ENCODE measurements at regions not wholly inside any gene's neighbourhood (a gene's known extent, or its start where the extent isn't known, plus 50 kb on each side); places are given as distances from the start of the nearest gene placed in this dataset.

DNA sequence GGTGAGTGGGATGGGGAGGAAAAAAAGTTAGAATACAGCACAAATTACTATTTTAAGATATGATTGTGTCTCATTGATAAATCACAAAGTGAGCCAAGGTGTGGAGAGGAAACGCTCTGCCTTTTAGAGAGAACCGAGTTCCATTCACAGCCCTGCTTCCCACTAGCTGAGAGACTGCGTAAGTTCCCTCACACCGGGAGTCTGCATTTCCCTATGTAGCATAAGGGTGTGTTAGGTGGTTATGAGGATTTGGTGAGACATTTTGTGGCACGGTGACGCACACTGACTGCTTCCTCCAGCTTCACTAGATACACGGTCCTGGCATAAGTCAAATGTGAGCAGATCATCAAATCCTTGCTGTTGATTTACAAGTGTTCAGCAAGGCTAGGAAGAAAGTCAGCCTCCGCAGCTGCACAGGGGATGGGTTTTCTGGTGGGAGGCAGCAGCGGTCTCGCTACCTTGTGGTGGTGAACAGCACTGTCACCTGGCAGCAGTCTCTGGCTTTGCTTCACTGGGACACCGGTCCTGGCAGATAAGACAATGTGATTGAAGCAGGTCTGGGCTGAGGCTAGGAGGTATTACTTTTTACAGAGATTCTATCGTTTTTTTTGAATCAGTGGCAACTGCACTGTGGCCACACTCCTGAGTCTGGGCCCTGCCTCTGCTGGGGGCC is 312.2 kb upstream of the B3GAT1 start:
- TF ChIP-seq, protein P1, sequence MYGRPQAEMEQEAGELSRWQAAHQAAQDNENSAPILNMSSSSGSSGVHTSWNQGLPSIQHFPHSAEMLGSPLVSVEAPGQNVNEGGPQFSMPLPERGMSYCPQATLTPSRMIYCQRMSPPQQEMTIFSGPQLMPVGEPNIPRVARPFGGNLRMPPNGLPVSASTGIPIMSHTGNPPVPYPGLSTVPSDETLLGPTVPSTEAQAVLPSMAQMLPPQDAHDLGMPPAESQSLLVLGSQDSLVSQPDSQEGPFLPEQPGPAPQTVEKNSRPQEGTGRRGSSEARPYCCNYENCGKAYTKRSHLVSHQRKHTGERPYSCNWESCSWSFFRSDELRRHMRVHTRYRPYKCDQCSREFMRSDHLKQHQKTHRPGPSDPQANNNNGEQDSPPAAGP (tag by site-specific recombination; IDR thresholded peaks at IDR 0.05) = no peak
- TF ChIP-seq, protein P2, sequence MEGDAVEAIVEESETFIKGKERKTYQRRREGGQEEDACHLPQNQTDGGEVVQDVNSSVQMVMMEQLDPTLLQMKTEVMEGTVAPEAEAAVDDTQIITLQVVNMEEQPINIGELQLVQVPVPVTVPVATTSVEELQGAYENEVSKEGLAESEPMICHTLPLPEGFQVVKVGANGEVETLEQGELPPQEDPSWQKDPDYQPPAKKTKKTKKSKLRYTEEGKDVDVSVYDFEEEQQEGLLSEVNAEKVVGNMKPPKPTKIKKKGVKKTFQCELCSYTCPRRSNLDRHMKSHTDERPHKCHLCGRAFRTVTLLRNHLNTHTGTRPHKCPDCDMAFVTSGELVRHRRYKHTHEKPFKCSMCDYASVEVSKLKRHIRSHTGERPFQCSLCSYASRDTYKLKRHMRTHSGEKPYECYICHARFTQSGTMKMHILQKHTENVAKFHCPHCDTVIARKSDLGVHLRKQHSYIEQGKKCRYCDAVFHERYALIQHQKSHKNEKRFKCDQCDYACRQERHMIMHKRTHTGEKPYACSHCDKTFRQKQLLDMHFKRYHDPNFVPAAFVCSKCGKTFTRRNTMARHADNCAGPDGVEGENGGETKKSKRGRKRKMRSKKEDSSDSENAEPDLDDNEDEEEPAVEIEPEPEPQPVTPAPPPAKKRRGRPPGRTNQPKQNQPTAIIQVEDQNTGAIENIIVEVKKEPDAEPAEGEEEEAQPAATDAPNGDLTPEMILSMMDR (tag by site-specific recombination; IDR thresholded peaks at IDR 0.05) = no peak
- TF ChIP-seq OSR2 (tag by site-specific recombination; IDR thresholded peaks at IDR 0.05) = no peak
- TF ChIP-seq, protein P3, sequence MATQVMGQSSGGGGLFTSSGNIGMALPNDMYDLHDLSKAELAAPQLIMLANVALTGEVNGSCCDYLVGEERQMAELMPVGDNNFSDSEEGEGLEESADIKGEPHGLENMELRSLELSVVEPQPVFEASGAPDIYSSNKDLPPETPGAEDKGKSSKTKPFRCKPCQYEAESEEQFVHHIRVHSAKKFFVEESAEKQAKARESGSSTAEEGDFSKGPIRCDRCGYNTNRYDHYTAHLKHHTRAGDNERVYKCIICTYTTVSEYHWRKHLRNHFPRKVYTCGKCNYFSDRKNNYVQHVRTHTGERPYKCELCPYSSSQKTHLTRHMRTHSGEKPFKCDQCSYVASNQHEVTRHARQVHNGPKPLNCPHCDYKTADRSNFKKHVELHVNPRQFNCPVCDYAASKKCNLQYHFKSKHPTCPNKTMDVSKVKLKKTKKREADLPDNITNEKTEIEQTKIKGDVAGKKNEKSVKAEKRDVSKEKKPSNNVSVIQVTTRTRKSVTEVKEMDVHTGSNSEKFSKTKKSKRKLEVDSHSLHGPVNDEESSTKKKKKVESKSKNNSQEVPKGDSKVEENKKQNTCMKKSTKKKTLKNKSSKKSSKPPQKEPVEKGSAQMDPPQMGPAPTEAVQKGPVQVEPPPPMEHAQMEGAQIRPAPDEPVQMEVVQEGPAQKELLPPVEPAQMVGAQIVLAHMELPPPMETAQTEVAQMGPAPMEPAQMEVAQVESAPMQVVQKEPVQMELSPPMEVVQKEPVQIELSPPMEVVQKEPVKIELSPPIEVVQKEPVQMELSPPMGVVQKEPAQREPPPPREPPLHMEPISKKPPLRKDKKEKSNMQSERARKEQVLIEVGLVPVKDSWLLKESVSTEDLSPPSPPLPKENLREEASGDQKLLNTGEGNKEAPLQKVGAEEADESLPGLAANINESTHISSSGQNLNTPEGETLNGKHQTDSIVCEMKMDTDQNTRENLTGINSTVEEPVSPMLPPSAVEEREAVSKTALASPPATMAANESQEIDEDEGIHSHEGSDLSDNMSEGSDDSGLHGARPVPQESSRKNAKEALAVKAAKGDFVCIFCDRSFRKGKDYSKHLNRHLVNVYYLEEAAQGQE (tag by site-specific recombination; IDR thresholded peaks at IDR 0.05) = no peak
- no peak for TF ChIP-seq ZNF777 (tag by site-specific recombination; IDR thresholded peaks at IDR 0.05; ENCODE audit: borderline replicate concordance)
- TF ChIP-seq ZNF138 (tag by site-specific recombination; IDR thresholded peaks at IDR 0.05; ENCODE audit: borderline replicate concordance) = no peak
- TF ChIP-seq SP2 (tag by site-specific recombination; IDR thresholded peaks at IDR 0.05) = no peak
- no peak for TF ChIP-seq ZNF433 (tag by site-specific recombination; IDR thresholded peaks at IDR 0.05; ENCODE audit: low read depth)
- no peak for TF ChIP-seq ZNF114 (tag by site-specific recombination; IDR thresholded peaks at IDR 0.05)

Measured in HEK293 (cell line).